HG02623 (cell line): ENCODE measurements at regions not wholly inside any gene's neighbourhood (a gene's known extent, or its start where the extent isn't known, plus 50 kb on each side); places are given as distances from the start of the nearest gene placed in this dataset.
A peak's percentile ranks its signal among the peaks of the same experiment; 100 is the strongest.
"Not testable (repeated sequence)": the region's sequence is repeated elsewhere in the genome, so short reads cannot be mapped to it uniquely, and the experiment has no call there.

Experiments used
- ATAC-seq: cut with Tn5 transposase; IDR thresholded peaks from one replicate; pipeline ENCODE4 v1.9.1; 2021; ENCODE audit warnings: moderate library complexity; ENCODE audit not compliant: unreplicated experiment

GRCh38 chr12:89845767-89846166 is 137.1 kb upstream of the ATP2B1 start:
- no peak for ATAC-seq

GRCh38 chr12:89845366-89845765 is 136.7 kb upstream of the ATP2B1 start:
- no peak for ATAC-seq

GRCh38 chr12:89844539-89844938 is 135.9 kb upstream of the ATP2B1 start:
- ATAC-seq = no peak

GRCh38 chr12:89840162-89840922 is 131.7 kb upstream of the ATP2B1 start:
- no peak for ATAC-seq

- no peak for ATAC-seq
Observed at GRCh38 chr12:89839444-89839843, 130.8 kb upstream of the ATP2B1 start.

- ATAC-seq = no peak
Observed at GRCh38 chr12:89838833-89839232, 130.2 kb upstream of the ATP2B1 start.

- ATAC-seq = no peak
Observed at GRCh38 chr12:89836026-89836425, 127.4 kb upstream of the ATP2B1 start.

GRCh38 chr12:89834676-89835075 is 126.0 kb upstream of the ATP2B1 start:
- ATAC-seq = no peak

- ATAC-seq = no peak
Observed at GRCh38 chr12:89833337-89834252, 125.0 kb upstream of the ATP2B1 start.

GRCh38 chr12:89832336-89832735 is 123.7 kb upstream of the ATP2B1 start:
- no peak for ATAC-seq

- no peak for ATAC-seq
Observed at GRCh38 chr12:89831310-89832095, 122.9 kb upstream of the ATP2B1 start.

GRCh38 chr12:89829434-89829975 is 120.9 kb upstream of the ATP2B1 start:
- ATAC-seq = no peak

GRCh38 chr12:89828575-89828974 is 119.9 kb upstream of the ATP2B1 start:
- no peak for ATAC-seq

- no peak for ATAC-seq
Observed at GRCh38 chr12:89827592-89827991, 119.0 kb upstream of the ATP2B1 start.

GRCh38 chr12:89826468-89826867 is 117.8 kb upstream of the ATP2B1 start:
- no peak for ATAC-seq

- no peak for ATAC-seq
Observed at GRCh38 chr12:89825591-89826449, 117.2 kb upstream of the ATP2B1 start.

- no peak for ATAC-seq
Observed at GRCh38 chr12:89824822-89825221, 116.2 kb upstream of the ATP2B1 start.

- ATAC-seq = not testable (repeated sequence)
Observed at GRCh38 chr12:89822992-89823391, 114.4 kb upstream of the ATP2B1 start.

GRCh38 chr12:89821896-89822295 is 113.3 kb upstream of the ATP2B1 start:
- peak; percentile 85 for ATAC-seq
